ENCODE measurements at regions not wholly inside any gene's neighbourhood (a gene's known extent, or its start where the extent isn't known, plus 50 kb on each side); places are given as distances from the start of the nearest gene placed in this dataset.

GRCh38 chr21:38878379-38879179 lies 72.8 kb downstream of the ETS2 start:
- no peak for DNase-seq

- no peak for DNase-seq
These were observed 70.2 kb downstream of the ETS2 start for GRCh38 chr21:38875694-38876492.

Data from hindlimb muscle (tissue), 1 donor.